ENCODE measurements at regions not wholly inside any gene's neighbourhood (a gene's known extent, or its start where the extent isn't known, plus 50 kb on each side); places are given as distances from the start of the nearest gene placed in this dataset.

DNA sequence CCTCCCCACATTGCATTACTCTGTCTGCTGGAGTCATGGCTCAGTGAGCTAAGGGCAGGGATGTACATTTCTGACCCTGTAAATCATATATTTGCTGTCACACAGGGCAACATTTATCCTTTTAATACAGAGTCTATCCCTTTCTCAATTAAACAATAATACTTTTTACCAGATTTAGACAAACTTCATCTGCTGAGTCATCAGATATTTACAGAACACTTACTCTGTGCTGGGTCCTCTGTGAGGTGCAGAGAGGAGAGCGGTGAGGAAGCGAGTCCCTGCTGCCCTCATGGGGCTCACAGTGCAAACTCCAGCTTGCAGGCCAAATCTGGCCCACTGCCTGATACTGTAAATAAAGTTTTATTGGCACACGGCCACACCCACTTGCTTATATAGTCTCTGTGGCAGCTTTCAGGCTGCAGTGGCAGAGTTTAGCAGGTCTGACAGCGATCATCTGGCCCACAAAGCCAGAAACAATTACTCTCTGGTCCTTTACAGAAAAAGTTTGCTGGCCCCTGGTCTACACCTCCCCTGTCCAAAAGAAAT, 144.5 kb downstream of the CDH26 start:
- Histone ChIP-seq H3K9ac (ENCODE audit: low read depth, low read length) (no peak overlapping the region), H3K27ac (ENCODE audit: insufficient read depth, low read length) (no peak overlapping the region), H3K9me1 (ENCODE audit: insufficient read depth, low read length) (no peaks in the 10 kb centered on the region), H2BK120ac (ENCODE audit: low read depth, low read length) (no peak overlapping the region), H4K8ac (ENCODE audit: low read depth in 2 of 2, low read length in 2 of 2) (no peak overlapping the region), H3K56ac (ENCODE audit: extremely low read depth, insufficient read depth, low read length) (no peak overlapping the region), H3K18ac (ENCODE audit: low read depth, low read length) (no peak overlapping the region), H3K9me3 (ENCODE audit: control insufficient read depth, insufficient read depth, low read length) (no peaks in the 10 kb centered on the region), H3K4me1 (ENCODE audit: control insufficient read depth, insufficient read depth, low read length) (no peaks in the 10 kb centered on the region), H2AK5ac (ENCODE audit: low read depth, low read length) (no peak overlapping the region), H2BK15ac (ENCODE audit: low read depth, low read length) (no peak overlapping the region), H2BK5ac (ENCODE audit: low read depth, low read length, poor library complexity, severe bottlenecking) (no peak overlapping the region), H2AK9ac (replicated peaks; ENCODE audit: low read depth, low read length, poor library complexity) (no peak overlapping the region), H4K20me1 (ENCODE audit: insufficient read depth, low read length) (no peaks in the 10 kb centered on the region), H3K4me3 (ENCODE audit: insufficient read depth, low read depth, low read length) (no peak overlapping the region), H3K79me1 (ENCODE audit: low read depth in 1 of 2, low read length in 2 of 2) (no peaks in the 10 kb centered on the region), H3K27me3 (ENCODE audit: control insufficient read depth, insufficient read depth, low read length) (no peaks in the 10 kb centered on the region; the same call in 1 of the 2 replicates), H3K23ac (ENCODE audit: low read depth, low read length) (no peak overlapping the region), H2AFZ (replicated peaks; ENCODE audit: low read length, poor library complexity) (no peak overlapping the region), H4K91ac (ENCODE audit: insufficient read depth, low read depth, low read length) (no peak overlapping the region), H3K14ac (replicated peaks; ENCODE audit: low read depth, low read length) (no peak overlapping the region), H3K4ac (ENCODE audit: low read depth, low read length) (no peak overlapping the region), H3K36me3 (ENCODE audit: control insufficient read depth, insufficient read depth, low read length) (no peaks in the 10 kb centered on the region), H2BK20ac (ENCODE audit: low read depth, low read length) (no peak overlapping the region), H4K5ac (ENCODE audit: low read depth, low read length) (no peak overlapping the region), H3K4me2 (ENCODE audit: low read depth, low read length) (no peak overlapping the region)
- ChIA-PET CTCF (no interaction called here), POLR2A (ENCODE audit: unreplicated experiment) (no interaction called here)
- no peak for ATAC-seq (ENCODE audit: low read depth)
- DNase-seq, result no peak
- peak; percentile 96 for TF ChIP-seq MAFK (IDR thresholded peaks at IDR 0.05; ENCODE audit: low read depth, low read length)
- TF ChIP-seq RCOR1 (IDR thresholded peaks at IDR 0.05; ENCODE audit: insufficient replicate concordance, low read length), result no peak
- TF ChIP-seq CEBPB (IDR thresholded peaks at IDR 0.05; ENCODE audit: low read depth, low read length), result no peak
- in situ Hi-C loops (cut with MboI; ENCODE audit: low sequenced_read_pairs) (no loop called here), dilution Hi-C loops (cut with HindIII; ENCODE audit: low sequenced_read_pairs, unreplicated experiment) (no loop called here), intact Hi-C loops (cut with micrococcal nuclease) (no loop called here)
- BruUV-seq (replicated peaks), result no TSS peak
- no CpG with 5 or more reads among the region's 4 CpGs for WGBS, 2 experiments (ENCODE audit: extremely low coverage in 2 of 2, insufficient read length in 1 of 2)
